Cardiac muscle cell (in vitro differentiated cells and primary cell): ENCODE measurements at regions not wholly inside any gene's neighbourhood (a gene's known extent, or its start where the extent isn't known, plus 50 kb on each side); places are given as distances from the start of the nearest gene placed in this dataset.
A peak's percentile ranks its signal among the peaks of the same experiment; 100 is the strongest.

Experiments
- DNase-seq, 2 donors: peaks; one replicate each; pipeline versions ENCODE4 v3.0.0 to v3.0.0-alpha.2; 2010 to 2017; ENCODE audit warnings: low read depth in 1 of 2, low spot score in 1 of 2
- H3K27ac ChIP-seq: fragments of 200-600 bp; sonication (generic); 2 replicates; pipeline ENCODE4 v1.5.1; 2016
- H3K27me3 ChIP-seq: fragments of 200-600 bp; sonication (generic); 2 replicates; pipeline ENCODE4 v1.6.0; 2016; ENCODE audit warnings: control low read depth
- H3K36me3 ChIP-seq: fragments of 200-600 bp; sonication (generic); 2 replicates; pipeline ENCODE4 v1.5.1; 2016; ENCODE audit warnings: control low read depth
- H3K4me1 ChIP-seq: fragments of 200-600 bp; sonication (generic); 2 replicates; pipeline ENCODE4 v1.8.1; 2017; ENCODE audit warnings: low read depth, mild to moderate bottlenecking, mixed run types
- H3K4me3 ChIP-seq: fragments of 200-600 bp; sonication (generic); 2 replicates; pipeline ENCODE4 v1.5.1; 2016; ENCODE audit warnings: mild to moderate bottlenecking
- H3K9me3 ChIP-seq: fragments of 200-600 bp; sonication (generic); 2 replicates; pipeline ENCODE4 v1.5.1; 2017; ENCODE audit warnings: low read depth, mild to moderate bottlenecking, control low read depth
- TF ChIP-seq, protein P1 (sequence below): IDR thresholded peaks from 2 replicates; pipeline ENCODE4 v1.5.1; 2012; ENCODE audit warnings: low read depth, mild to moderate bottlenecking, low read length

DNA sequence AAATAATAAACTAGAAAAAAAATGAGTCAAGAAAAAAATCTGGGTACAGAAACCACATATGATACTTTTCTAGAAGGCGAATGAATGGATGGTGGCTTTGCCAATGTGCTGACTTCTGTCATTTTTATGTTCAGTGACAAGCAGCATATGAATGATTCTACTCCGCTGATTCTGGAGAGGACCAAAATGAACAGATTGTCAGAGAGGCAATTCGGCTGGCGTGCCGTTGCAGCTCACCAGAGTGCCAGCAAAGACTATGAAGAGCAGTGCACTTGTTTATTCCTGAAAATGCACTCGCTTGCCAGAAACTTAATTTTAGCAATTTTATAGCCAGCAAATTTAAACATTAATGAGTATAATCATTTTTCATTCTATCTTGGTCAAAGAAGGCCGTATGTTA is 105.9 kb upstream of the NYAP2 start:
- no peaks in the 10 kb centered on the region for H3K4me1 ChIP-seq
- TF ChIP-seq, protein P1, sequence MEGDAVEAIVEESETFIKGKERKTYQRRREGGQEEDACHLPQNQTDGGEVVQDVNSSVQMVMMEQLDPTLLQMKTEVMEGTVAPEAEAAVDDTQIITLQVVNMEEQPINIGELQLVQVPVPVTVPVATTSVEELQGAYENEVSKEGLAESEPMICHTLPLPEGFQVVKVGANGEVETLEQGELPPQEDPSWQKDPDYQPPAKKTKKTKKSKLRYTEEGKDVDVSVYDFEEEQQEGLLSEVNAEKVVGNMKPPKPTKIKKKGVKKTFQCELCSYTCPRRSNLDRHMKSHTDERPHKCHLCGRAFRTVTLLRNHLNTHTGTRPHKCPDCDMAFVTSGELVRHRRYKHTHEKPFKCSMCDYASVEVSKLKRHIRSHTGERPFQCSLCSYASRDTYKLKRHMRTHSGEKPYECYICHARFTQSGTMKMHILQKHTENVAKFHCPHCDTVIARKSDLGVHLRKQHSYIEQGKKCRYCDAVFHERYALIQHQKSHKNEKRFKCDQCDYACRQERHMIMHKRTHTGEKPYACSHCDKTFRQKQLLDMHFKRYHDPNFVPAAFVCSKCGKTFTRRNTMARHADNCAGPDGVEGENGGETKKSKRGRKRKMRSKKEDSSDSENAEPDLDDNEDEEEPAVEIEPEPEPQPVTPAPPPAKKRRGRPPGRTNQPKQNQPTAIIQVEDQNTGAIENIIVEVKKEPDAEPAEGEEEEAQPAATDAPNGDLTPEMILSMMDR: no peak
- H3K27me3 ChIP-seq: no peaks in the 10 kb centered on the region
- H3K4me3 ChIP-seq: no peak overlapping the region
- DNase-seq: no peak
- H3K9me3 ChIP-seq: no peaks in the 10 kb centered on the region
- H3K36me3 ChIP-seq: no peaks in the 10 kb centered on the region
- H3K27ac ChIP-seq: no peak overlapping the region

DNA sequence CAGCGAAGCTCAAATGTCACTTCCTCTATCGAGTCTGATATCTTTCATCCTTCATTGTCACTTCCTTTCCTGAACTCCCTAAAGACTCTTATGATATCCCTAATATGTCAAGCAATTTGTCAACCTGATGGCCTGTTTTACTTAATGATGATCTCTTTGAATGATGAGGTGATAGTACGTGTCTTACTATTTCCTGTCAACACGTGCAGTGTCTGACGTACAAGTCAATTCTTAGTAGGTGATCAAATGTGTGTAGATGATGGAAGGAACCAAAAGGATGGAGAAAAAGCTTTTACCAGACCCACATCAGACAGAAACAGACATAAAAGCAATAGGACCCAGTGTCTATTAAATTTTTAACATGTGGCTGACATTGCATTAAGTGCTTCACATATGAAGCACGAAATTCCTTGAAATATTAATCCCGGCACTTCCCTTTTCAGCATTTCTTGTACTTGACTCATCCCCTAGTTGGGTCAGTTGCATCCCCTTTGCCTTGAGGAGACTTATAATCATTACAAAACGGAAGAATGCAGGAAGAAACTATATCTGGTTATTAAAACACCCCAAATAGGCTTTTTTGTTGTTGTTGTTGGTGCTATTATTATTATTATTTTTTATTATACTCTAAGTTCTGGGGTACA is 108.6 kb upstream of the NYAP2 start:
- no peaks in the 10 kb centered on the region for H3K9me3 ChIP-seq
- TF ChIP-seq, protein P1: no peak
- H3K27me3 ChIP-seq: no peaks in the 10 kb centered on the region
- no peaks in the 10 kb centered on the region for H3K36me3 ChIP-seq
- no peak overlapping the region for H3K4me3 ChIP-seq
- H3K27ac ChIP-seq: no peak overlapping the region
- no peak for DNase-seq
- no peaks in the 10 kb centered on the region for H3K4me1 ChIP-seq

DNA sequence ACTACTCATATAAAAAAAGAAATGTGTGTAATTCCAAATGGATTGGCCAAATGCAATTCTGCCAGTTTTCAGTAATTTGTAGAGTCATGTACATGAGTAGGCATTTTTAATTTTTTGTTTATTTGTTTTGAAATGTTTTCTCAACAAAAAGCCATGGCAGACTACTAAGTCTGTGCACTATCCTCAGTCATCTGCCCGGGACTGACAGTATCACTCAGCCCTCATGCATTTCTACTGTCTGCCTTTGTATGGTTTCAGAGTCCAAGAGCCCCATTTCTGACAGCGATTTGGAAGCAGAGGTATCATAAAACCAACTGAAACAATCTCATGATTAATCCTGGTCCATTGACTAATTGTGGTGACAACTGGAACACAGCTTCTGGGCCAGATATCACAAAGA is 109.9 kb upstream of the NYAP2 start:
- no peak for DNase-seq

DNA sequence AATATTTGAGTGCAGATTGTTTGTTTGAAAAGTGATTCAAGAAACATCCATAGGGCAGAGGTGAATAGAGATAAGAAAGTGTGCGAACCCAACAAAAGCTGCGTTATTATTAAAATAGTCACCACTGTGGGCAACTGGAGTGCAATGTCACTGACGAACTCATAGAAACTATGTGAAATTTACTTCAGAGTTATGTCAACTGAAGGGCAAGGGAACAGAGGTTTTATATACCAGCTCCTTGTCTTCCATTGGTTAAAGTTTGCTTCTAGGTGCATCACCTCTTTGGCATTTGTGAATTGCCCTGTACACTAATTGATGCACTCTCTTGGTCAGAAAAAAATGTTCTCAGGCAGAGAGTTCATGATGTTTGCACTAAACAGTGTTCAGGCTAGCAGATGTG is 110.5 kb upstream of the NYAP2 start:
- Histone ChIP-seq H3K36me3 (no peaks in the 10 kb centered on the region), H3K4me3 (no peak overlapping the region), H3K27ac (no peak overlapping the region), H3K4me1 (no peaks in the 10 kb centered on the region), H3K27me3 (no peaks in the 10 kb centered on the region), H3K9me3 (no peaks in the 10 kb centered on the region)
- TF ChIP-seq, protein P1: no peak
- DNase-seq: no peak

More for the DNA sequence above, 109.9 kb upstream of the NYAP2 start:
- H3K9me3 ChIP-seq: no peaks in the 10 kb centered on the region
- H3K4me3 ChIP-seq: no peak overlapping the region
- TF ChIP-seq, protein P1: no peak
- H3K4me1 ChIP-seq: no peaks in the 10 kb centered on the region
- H3K27me3 ChIP-seq: no peaks in the 10 kb centered on the region
- H3K27ac ChIP-seq: no peak overlapping the region
- no peaks in the 10 kb centered on the region for H3K36me3 ChIP-seq

DNA sequence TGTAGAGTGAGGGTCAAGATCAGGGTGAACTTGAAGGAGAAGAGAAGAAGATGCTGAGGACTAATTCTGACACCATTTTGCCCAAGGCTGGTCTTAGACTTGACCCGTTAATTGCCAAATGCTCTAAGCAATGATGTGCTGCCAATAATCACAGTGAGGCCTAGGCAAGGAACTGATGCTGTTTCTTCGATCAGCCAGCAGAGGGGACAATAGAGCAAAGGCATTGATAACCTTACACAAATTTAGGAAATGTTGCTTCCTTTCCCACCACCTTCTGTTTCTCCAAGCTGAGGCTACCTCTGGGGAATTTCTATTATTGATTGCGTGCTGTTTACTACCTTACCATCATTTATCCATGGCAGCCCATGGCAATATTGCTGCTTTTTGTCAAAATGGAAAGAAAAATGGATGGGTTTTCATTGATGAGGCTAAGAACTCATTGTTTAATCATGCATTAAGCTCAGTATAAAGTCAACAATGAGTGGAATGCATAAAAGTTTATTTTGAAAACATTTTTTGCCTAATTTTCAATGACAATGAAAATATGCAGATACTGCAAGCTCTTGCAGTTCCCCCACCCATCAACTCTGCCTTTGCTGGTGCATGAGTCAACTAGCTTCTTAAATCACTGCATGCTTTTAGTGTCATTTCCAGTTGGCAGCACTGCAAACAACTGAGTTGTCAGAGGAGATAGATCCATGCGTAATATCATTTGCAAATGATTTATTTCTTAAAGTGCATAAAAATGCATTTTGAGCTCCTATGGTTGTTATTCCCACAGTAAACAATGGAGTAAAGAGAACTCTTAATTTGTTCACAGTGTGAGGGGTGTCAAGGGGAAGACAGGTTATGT is 116.4 kb upstream of the NYAP2 start:
- Histone ChIP-seq H3K36me3 (no peaks in the 10 kb centered on the region), H3K9me3 (no peaks in the 10 kb centered on the region), H3K27ac (no peak overlapping the region), H3K27me3 (no peaks in the 10 kb centered on the region), H3K4me1 (no peaks in the 10 kb centered on the region), H3K4me3 (no peak overlapping the region)
- TF ChIP-seq, protein P1: peak; percentile 46
- peak; percentile 7 to 45 for DNase-seq
